H9 (cell line): ENCODE measurements at regions not wholly inside any gene's neighbourhood (a gene's known extent, or its start where the extent isn't known, plus 50 kb on each side); places are given as distances from the start of the nearest gene placed in this dataset.

ENCODE experiments used
- DNase-seq: peaks from one replicate; pipeline ENCODE4 v3.0.0-alpha.2; 2017
- H2AFZ ChIP-seq: one replicate; pipeline ENCODE4 v1.6.1; 2013; ENCODE audit warnings: mild to moderate bottlenecking, low read length, control low read depth, moderate library complexity
- H2AK5ac ChIP-seq: 2 replicates; pipeline ENCODE4 v1.6.1; 2013; ENCODE audit warnings: low read length, control low read depth, mixed read lengths; ENCODE audit not compliant: insufficient read length
- H2BK120ac ChIP-seq: one replicate; pipeline ENCODE4 v1.6.1; 2013; ENCODE audit warnings: low read depth, mild to moderate bottlenecking, low read length, control low read depth, inconsistent platforms; ENCODE audit not compliant: poor library complexity, severe bottlenecking
- H2BK12ac ChIP-seq: 2 replicates; pipeline ENCODE4 v1.6.1; 2013; ENCODE audit warnings: low read length, control low read depth, mixed read lengths, low read depth; ENCODE audit not compliant: insufficient read length
- H2BK15ac ChIP-seq: 2 replicates; pipeline ENCODE4 v1.6.1; 2013; ENCODE audit warnings: low read depth, low read length, control low read depth
- H2BK20ac ChIP-seq: one replicate; pipeline ENCODE4 v1.6.1; 2013; ENCODE audit warnings: low read depth, mild to moderate bottlenecking, low read length, control low read depth, inconsistent platforms; ENCODE audit not compliant: poor library complexity, severe bottlenecking
- H2BK5ac ChIP-seq: 2 replicates; pipeline ENCODE4 v1.6.1; 2013; ENCODE audit warnings: low read length, control low read depth, mixed read lengths; ENCODE audit not compliant: insufficient read length
- H3K14ac ChIP-seq: 2 replicates; pipeline ENCODE4 v1.6.1; 2013; ENCODE audit warnings: low read length, control low read depth; ENCODE audit not compliant: insufficient read depth
- H3K18ac ChIP-seq: 2 replicates; pipeline ENCODE4 v1.6.1; 2013; ENCODE audit warnings: low read depth, mild to moderate bottlenecking, mixed read lengths, low read length, control low read depth; ENCODE audit not compliant: insufficient read length
- H3K23ac ChIP-seq: 2 replicates; pipeline ENCODE4 v1.6.1; 2013; ENCODE audit warnings: low read length, control low read depth, mixed read lengths, low read depth; ENCODE audit not compliant: insufficient read length
- H3K23me2 ChIP-seq: 2 replicates; pipeline ENCODE4 v1.6.1; 2013; ENCODE audit warnings: low read depth, mild to moderate bottlenecking, mixed read lengths, low read length, control low read depth; ENCODE audit not compliant: insufficient read length, poor library complexity, severe bottlenecking
- H3K27ac ChIP-seq: 2 replicates; pipeline ENCODE4 v1.5.1; 2013; ENCODE audit warnings: low read length, control low read depth, mixed read lengths, low read depth; ENCODE audit not compliant: insufficient read length
- H3K27me3 ChIP-seq: 2 replicates; pipeline ENCODE4 v1.6.1; 2013; ENCODE audit warnings: low read length, control low read depth, inconsistent platforms; ENCODE audit not compliant: insufficient read depth
- H3K4ac ChIP-seq: 2 replicates; pipeline ENCODE4 v1.6.1; 2013; ENCODE audit warnings: low read depth, mild to moderate bottlenecking, control low read depth, inconsistent platforms, low read length, moderate library complexity
- H3K4me1 ChIP-seq: 2 replicates; pipeline ENCODE4 v1.6.1; 2013; ENCODE audit warnings: low read length, control low read depth, inconsistent platforms; ENCODE audit not compliant: insufficient read depth
- H3K4me2 ChIP-seq: 2 replicates; pipeline ENCODE4 v1.6.1; 2013; ENCODE audit warnings: low read length, control low read depth, mixed read lengths; ENCODE audit not compliant: insufficient read length, insufficient read depth
- H3K56ac ChIP-seq: 2 replicates; pipeline ENCODE4 v1.6.1; 2013; ENCODE audit warnings: low read depth, mild to moderate bottlenecking, mixed read lengths, low read length, control low read depth; ENCODE audit not compliant: insufficient read length
- H3K79me1 ChIP-seq: 2 replicates; pipeline ENCODE4 v1.6.1; 2013; ENCODE audit warnings: low read depth, mild to moderate bottlenecking, moderate library complexity, low read length, control low read depth, inconsistent platforms; ENCODE audit not compliant: insufficient read depth, poor library complexity, severe bottlenecking
- H3K79me2 ChIP-seq: 2 replicates; pipeline ENCODE4 v1.6.1; 2013; ENCODE audit warnings: low read length, control low read depth, inconsistent platforms; ENCODE audit not compliant: insufficient read depth
- H3K9ac ChIP-seq: 2 replicates; pipeline ENCODE4 v1.6.1; 2013; ENCODE audit warnings: low read length, control low read depth, mixed read lengths; ENCODE audit not compliant: insufficient read length; ENCODE audit errors: extremely low read depth
- H3K9me3 ChIP-seq: one replicate; pipeline ENCODE4 v1.6.1; 2013; ENCODE audit warnings: low read depth, low read length, inconsistent platforms; ENCODE audit not compliant: control insufficient read depth
- H3T11ph ChIP-seq: one replicate; pipeline ENCODE4 v1.6.1; 2013; ENCODE audit warnings: mild to moderate bottlenecking, low read length, control low read depth, inconsistent platforms
- H4K20me1 ChIP-seq: one replicate; pipeline ENCODE4 v1.6.1; 2013; ENCODE audit not compliant: control insufficient read depth, insufficient read length, insufficient read depth
- H4K5ac ChIP-seq: 2 replicates; pipeline ENCODE4 v1.6.1; 2013; ENCODE audit warnings: low read depth, mild to moderate bottlenecking, mixed read lengths, low read length, control low read depth; ENCODE audit not compliant: insufficient read length
- H4K8ac ChIP-seq: replicated peaks from 2 replicates; pipeline ENCODE4 v1.6.1; 2013; ENCODE audit warnings: low read length, control low read depth, mixed read lengths, low read depth; ENCODE audit not compliant: insufficient read length
- H4K91ac ChIP-seq: 2 replicates; pipeline ENCODE4 v1.6.1; 2013; ENCODE audit warnings: low read depth, mild to moderate bottlenecking, moderate library complexity, mixed read lengths, low read length, control low read depth; ENCODE audit not compliant: insufficient read length
- H3K27ac Mint-ChIP-seq, 3 experiments: 2 replicates in 2 of 3; 3 replicates in 1 of 3; pipeline ENCODE4 v1.8.0; 2020 to 2021; ENCODE audit warnings: mixed read lengths in 3 of 3, mild to moderate bottlenecking in 1 of 3, moderate library complexity in 1 of 3
- H3K27me3 Mint-ChIP-seq: 2 replicates; pipeline ENCODE4 v1.8.0; 2021; ENCODE audit warnings: low read depth, mild to moderate bottlenecking, moderate library complexity, mixed read lengths
- H3K36me3 Mint-ChIP-seq, 3 experiments: 2 replicates in 2 of 3; 3 replicates in 1 of 3; pipeline ENCODE4 v1.8.0; 2020 to 2021; ENCODE audit warnings: low read depth in 3 of 3, mixed read lengths in 3 of 3; ENCODE audit not compliant: insufficient read depth in 1 of 3
- H3K4me1 Mint-ChIP-seq, 2 experiments: 2 replicates each; pipeline ENCODE4 v1.8.0; 2020; ENCODE audit warnings: mixed read lengths in 2 of 2
- H3K4me3 Mint-ChIP-seq, 2 experiments: 2 replicates in 1 of 2; 3 replicates in 1 of 2; pipeline ENCODE4 v1.8.0; 2020 to 2021; ENCODE audit warnings: mild to moderate bottlenecking in 2 of 2, mixed read lengths in 2 of 2, moderate library complexity in 1 of 2
- H3K9me3 Mint-ChIP-seq, 2 experiments: 2 replicates in 1 of 2; 3 replicates in 1 of 2; pipeline ENCODE4 v1.8.0; 2020; ENCODE audit warnings: mild to moderate bottlenecking in 2 of 2, mixed read lengths in 2 of 2, moderate library complexity in 1 of 2
- CTCF ChIP-seq: fragments of 200-600 bp; sonication (generic); conservative IDR thresholded peaks from 3 replicates; pipeline ENCODE4 v1.8.0; 2021; ENCODE audit warnings: antibody characterized with exemption, mild to moderate bottlenecking
- WGBS: extraction: QIAGEN DNeasy Blood & Tissue Kit; methylation state at CpG from one replicate; pipeline ENCODE4 v1.1.7; 2013; ENCODE audit warnings: missing lambda C conversion rate, low lambda C conversion rate, mixed read lengths; ENCODE audit not compliant: insufficient read length; ENCODE audit errors: extremely low coverage; 5-methylcytosine and 5-hydroxymethylcytosine counted together

GRCh38 chr17:70655176-70655958, 486.0 kb downstream of the KCNJ2 start:
- no peaks in the 10 kb centered on the region for H3K27me3 Mint-ChIP-seq
- H2AK5ac ChIP-seq, result no peak overlapping the region
- H2BK5ac ChIP-seq, result no peak overlapping the region
- H3K4ac ChIP-seq, result no peak overlapping the region
- DNase-seq, result no peak
- H3K27ac ChIP-seq, result no peak overlapping the region
- H3K9me3 Mint-ChIP-seq, result no peaks in the 10 kb centered on the region
- H3K4me2 ChIP-seq, result no peak overlapping the region
- no peak for TF ChIP-seq CTCF
- H3K9ac ChIP-seq, result no peak overlapping the region
- no peaks in the 10 kb centered on the region for H3K23me2 ChIP-seq
- no peaks in the 10 kb centered on the region for H3K79me2 ChIP-seq
- no peak overlapping the region for H3K18ac ChIP-seq
- H2AFZ ChIP-seq, result no peak overlapping the region
- H4K20me1 ChIP-seq, result no peaks in the 10 kb centered on the region
- H4K8ac ChIP-seq, result no peak overlapping the region
- no peak overlapping the region for H3K27ac Mint-ChIP-seq
- H3K9me3 ChIP-seq, result no peaks in the 10 kb centered on the region
- H2BK15ac ChIP-seq, result no peak overlapping the region
- no peak overlapping the region for H3K23ac ChIP-seq
- no peaks in the 10 kb centered on the region for H3K4me1 Mint-ChIP-seq
- H2BK120ac ChIP-seq, result no peak overlapping the region
- no peaks in the 10 kb centered on the region for H3K4me1 ChIP-seq
- H3K14ac ChIP-seq, result no peak overlapping the region
- H3K56ac ChIP-seq, result no peak overlapping the region
- no peak overlapping the region for H2BK20ac ChIP-seq
- H3K36me3 Mint-ChIP-seq, result no peaks in the 10 kb centered on the region
- H3T11ph ChIP-seq, result no peak overlapping the region
- no peak overlapping the region for H4K5ac ChIP-seq
- no peaks in the 10 kb centered on the region for H3K79me1 ChIP-seq
- H2BK12ac ChIP-seq, result no peak overlapping the region
- no peak overlapping the region for H3K4me3 Mint-ChIP-seq
- WGBS, result no CpG with 5 or more reads among the region's 2 CpGs
- H4K91ac ChIP-seq, result no peak overlapping the region
- H3K27me3 ChIP-seq, result no peaks in the 10 kb centered on the region
